Neural progenitor cell (in vitro differentiated cells): ENCODE measurements at regions not wholly inside any gene's neighbourhood (a gene's known extent, or its start where the extent isn't known, plus 50 kb on each side); places are given as distances from the start of the nearest gene placed in this dataset.

ENCODE experiments used
- DNase-seq: peaks from one replicate; pipeline ENCODE4 v3.0.0-alpha.2; 2016; ENCODE audit warnings: low spot score
- H2AFZ ChIP-seq: fragments of 200-600 bp; sonication (generic); replicated peaks from 2 replicates; pipeline ENCODE4 v1.6.1; 2016; ENCODE audit warnings: antibody characterized with exemption
- H3F3A ChIP-seq: fragments of 200-600 bp; sonication (generic); 2 replicates; pipeline ENCODE4 v1.6.1; 2016; ENCODE audit warnings: antibody characterized with exemption, low read depth
- H3K27ac ChIP-seq: fragments of 200-600 bp; sonication (generic); 2 replicates; pipeline ENCODE4 v1.5.1; 2016; ENCODE audit warnings: mild to moderate bottlenecking
- H3K27me3 ChIP-seq: fragments of 200-600 bp; sonication (generic); 2 replicates; pipeline ENCODE4 v1.6.1; 2016; ENCODE audit warnings: mild to moderate bottlenecking, moderate library complexity
- H3K36me3 ChIP-seq: fragments of 200-600 bp; sonication (generic); 2 replicates; pipeline ENCODE4 v1.5.1; 2016
- H3K4me1 ChIP-seq: fragments of 200-600 bp; sonication (generic); 2 replicates; pipeline ENCODE4 v1.6.1; 2016; ENCODE audit warnings: mixed run types
- H3K4me2 ChIP-seq: fragments of 200-600 bp; sonication (generic); 2 replicates; pipeline ENCODE4 v1.6.1; 2016
- H3K4me3 ChIP-seq: fragments of 200-600 bp; sonication (generic); 2 replicates; pipeline ENCODE4 v1.5.1; 2016
- H3K79me2 ChIP-seq: fragments of 200-600 bp; sonication (generic); 2 replicates; pipeline ENCODE4 v1.6.1; 2016; ENCODE audit warnings: low read depth
- H3K9ac ChIP-seq: fragments of 200-600 bp; sonication (generic); 2 replicates; pipeline ENCODE4 v1.6.1; 2016
- H3K9me3 ChIP-seq: fragments of 200-600 bp; sonication (generic); 2 replicates; pipeline ENCODE4 v1.5.1; 2016; ENCODE audit warnings: low read depth
- H4K20me1 ChIP-seq: fragments of 200-600 bp; sonication (generic); 2 replicates; pipeline ENCODE4 v1.6.1; 2016; ENCODE audit warnings: low read depth
- H3K27ac Mint-ChIP-seq: 3 replicates; pipeline ENCODE4 v1.8.0; 2021; ENCODE audit warnings: mixed read lengths
- H3K27me3 Mint-ChIP-seq: 2 replicates; pipeline ENCODE4 v1.8.0; 2022; ENCODE audit warnings: low read depth, mild to moderate bottlenecking, inconsistent platforms, moderate library complexity, mixed read lengths; ENCODE audit not compliant: insufficient read depth
- H3K36me3 Mint-ChIP-seq: 3 replicates; pipeline ENCODE4 v1.8.0; 2021; ENCODE audit warnings: mixed read lengths
- H3K4me1 Mint-ChIP-seq: 3 replicates; pipeline ENCODE4 v1.8.0; 2021; ENCODE audit warnings: mixed read lengths
- H3K4me3 Mint-ChIP-seq: 3 replicates; pipeline ENCODE4 v1.8.0; 2021; ENCODE audit warnings: mild to moderate bottlenecking, moderate library complexity, mixed read lengths
- H3K9me3 Mint-ChIP-seq: 3 replicates; pipeline ENCODE4 v1.8.0; 2020; ENCODE audit warnings: mixed read lengths
- CTCF ChIP-seq: fragments of 200-600 bp; sonication (generic); IDR thresholded peaks from 2 replicates; pipeline ENCODE4 v1.5.1; 2017; ENCODE audit warnings: antibody characterized with exemption, mild to moderate bottlenecking
- EZH2 ChIP-seq: fragments of 200-600 bp; sonication (generic); IDR thresholded peaks from 2 replicates; pipeline ENCODE4 v1.6.1; 2017; ENCODE audit warnings: antibody characterized with exemption, mild to moderate bottlenecking, moderate library complexity
- EZH2phosphoT487 ChIP-seq: fragments of 200-600 bp; sonication (generic); IDR thresholded peaks from 2 replicates; pipeline ENCODE4 v1.6.1; 2017; ENCODE audit warnings: antibody characterized with exemption

GRCh38 chrX:144648788-144649187 is 598.5 kb upstream of the SPANXN1 start:
- H3K79me2 ChIP-seq, result no peaks in the 10 kb centered on the region
- no peaks in the 10 kb centered on the region for H3K4me1 ChIP-seq
- H4K20me1 ChIP-seq, result no peaks in the 10 kb centered on the region
- H3K36me3 ChIP-seq, result no peaks in the 10 kb centered on the region
- Mint-ChIP-seq H3K4me3 (no peak overlapping the region), H3K27ac (no peak overlapping the region), H3K4me1 (no peaks in the 10 kb centered on the region), H3K27me3 (peaks cover 2% of the 10 kb centered on the region), H3K9me3 (peaks cover 8% of the 10 kb centered on the region), H3K36me3 (no peaks in the 10 kb centered on the region)
- TF ChIP-seq CTCF, result no peak
- TF ChIP-seq EZH2, result no peak
- TF ChIP-seq EZH2phosphoT487, result no peak
- no peaks in the 10 kb centered on the region for H3K9me3 ChIP-seq
- DNase-seq, result no peak
- H3K27me3 ChIP-seq, result no peaks in the 10 kb centered on the region
- H3K4me3 ChIP-seq, result no peak overlapping the region
- H2AFZ ChIP-seq, result no peak overlapping the region
- H3F3A ChIP-seq, result no peaks in the 10 kb centered on the region
- no peak overlapping the region for H3K9ac ChIP-seq
- H3K4me2 ChIP-seq, result no peak overlapping the region
- no peak overlapping the region for H3K27ac ChIP-seq

GRCh38 chrX:144681501-144681900 is 565.8 kb upstream of the SPANXN1 start:
- no peak overlapping the region for H3K4me3 ChIP-seq
- TF ChIP-seq EZH2, result no peak
- no peak overlapping the region for H3K4me2 ChIP-seq
- no peaks in the 10 kb centered on the region for H3K4me1 Mint-ChIP-seq
- H4K20me1 ChIP-seq, result no peaks in the 10 kb centered on the region
- H3K79me2 ChIP-seq, result no peaks in the 10 kb centered on the region
- no peak overlapping the region for H3K27ac Mint-ChIP-seq
- no peak overlapping the region for H3K27ac ChIP-seq
- H3K9me3 Mint-ChIP-seq, result no peaks in the 10 kb centered on the region
- no peaks in the 10 kb centered on the region for H3K36me3 Mint-ChIP-seq
- no peak for DNase-seq
- no peak overlapping the region for H2AFZ ChIP-seq
- no peaks in the 10 kb centered on the region for H3K9me3 ChIP-seq
- H3F3A ChIP-seq, result no peaks in the 10 kb centered on the region
- H3K9ac ChIP-seq, result no peak overlapping the region
- no peak overlapping the region for H3K4me3 Mint-ChIP-seq
- no peaks in the 10 kb centered on the region for H3K4me1 ChIP-seq
- H3K36me3 ChIP-seq, result no peaks in the 10 kb centered on the region
- no peaks in the 10 kb centered on the region for H3K27me3 Mint-ChIP-seq
- no peaks in the 10 kb centered on the region for H3K27me3 ChIP-seq

- Histone ChIP-seq H3K79me2 (no peaks in the 10 kb centered on the region), H3K27me3 (no peaks in the 10 kb centered on the region), H3K27ac (no peak overlapping the region), H3K36me3 (no peaks in the 10 kb centered on the region), H3K9ac (no peak overlapping the region), H4K20me1 (no peaks in the 10 kb centered on the region), H3K4me3 (no peak overlapping the region), H2AFZ (no peak overlapping the region), H3K4me1 (no peaks in the 10 kb centered on the region), H3K9me3 (no peaks in the 10 kb centered on the region), H3F3A (no peaks in the 10 kb centered on the region), H3K4me2 (no peak overlapping the region)
- Mint-ChIP-seq H3K4me3 (no peak overlapping the region), H3K36me3 (no peaks in the 10 kb centered on the region), H3K27ac (no peak overlapping the region), H3K27me3 (no peaks in the 10 kb centered on the region), H3K4me1 (no peaks in the 10 kb centered on the region), H3K9me3 (no peaks in the 10 kb centered on the region)
- TF ChIP-seq CTCF, result no peak
- TF ChIP-seq EZH2, result no peak
- TF ChIP-seq EZH2phosphoT487, result no peak
- no peak for DNase-seq
Measured at GRCh38 chrX:144683247-144683646, 564.1 kb upstream of the SPANXN1 start.

- Histone ChIP-seq H2AFZ (no peak overlapping the region), H3K4me1 (no peaks in the 10 kb centered on the region), H3K9ac (no peak overlapping the region), H3K4me3 (no peak overlapping the region), H3K4me2 (no peak overlapping the region), H3F3A (no peaks in the 10 kb centered on the region), H3K36me3 (no peaks in the 10 kb centered on the region), H3K27me3 (no peaks in the 10 kb centered on the region), H3K27ac (no peak overlapping the region), H4K20me1 (no peaks in the 10 kb centered on the region), H3K79me2 (no peaks in the 10 kb centered on the region), H3K9me3 (no peaks in the 10 kb centered on the region)
- TF ChIP-seq CTCF, result no peak
- TF ChIP-seq EZH2, result no peak
- no peak for TF ChIP-seq EZH2phosphoT487
- Mint-ChIP-seq H3K27me3 (no peaks in the 10 kb centered on the region), H3K4me3 (no peak overlapping the region), H3K4me1 (no peaks in the 10 kb centered on the region), H3K27ac (no peak overlapping the region), H3K9me3 (no peaks in the 10 kb centered on the region), H3K36me3 (no peaks in the 10 kb centered on the region)
- no peak for DNase-seq
Measured at GRCh38 chrX:144709841-144710240, 537.5 kb upstream of the SPANXN1 start.
